H1 (cell line): ENCODE measurements at regions not wholly inside any gene's neighbourhood (a gene's known extent, or its start where the extent isn't known, plus 50 kb on each side); places are given as distances from the start of the nearest gene placed in this dataset.

ENCODE experiments used
- CTCF ChIA-PET: fragments of 300-600 bp; sonication (Branson Sonifier 250); formaldehyde crosslinking; loops from one replicate; lab custom pipeline; 2021; ENCODE audit not compliant: partially characterized antibody; lab: Charles Lee
- POLR2A ChIA-PET: fragments of 300-600 bp; sonication (Branson Sonifier 250); formaldehyde crosslinking; loops from one replicate; lab custom pipeline; 2021; ENCODE audit warnings: inconsistent platforms; ENCODE audit not compliant: partially characterized antibody; lab: Charles Lee
- DNase-seq, 2 experiments: peaks; one replicate each; pipeline versions ENCODE4 v3.0.0 to v3.0.0-alpha.2; 2010 to 2022; ENCODE audit warnings: low spot score in 2 of 2, low read depth in 1 of 2, mixed read lengths in 1 of 2
- FAIRE-seq: peaks from 2 replicates; lab custom pipeline; 2011; peaks lifted over from hg19 to GRCh38; lab: Jason Lieb, UNC
- H2AFZ ChIP-seq: 2 replicates; pipeline ENCODE4 v1.8.1; 2012; ENCODE audit warnings: low read length, inconsistent platforms
- H2AK5ac ChIP-seq: 2 replicates; pipeline ENCODE4 v1.6.1; 2013; ENCODE audit warnings: low read depth, low read length
- H2BK120ac ChIP-seq: replicated peaks from 2 replicates; pipeline ENCODE3; 2013; ENCODE audit warnings: low read depth, low read length, inconsistent platforms
- H2BK12ac ChIP-seq: 2 replicates; pipeline ENCODE4 v1.6.1; 2013; ENCODE audit warnings: low read depth, low read length
- H2BK15ac ChIP-seq: 2 replicates; pipeline ENCODE4 v1.6.1; 2013; ENCODE audit warnings: low read length
- H2BK20ac ChIP-seq: 2 replicates; pipeline ENCODE4 v1.6.1; 2013; ENCODE audit warnings: low read length
- H2BK5ac ChIP-seq: 2 replicates; pipeline ENCODE4 v1.6.1; 2013; ENCODE audit warnings: low read depth, low read length
- H3K14ac ChIP-seq: 2 replicates; pipeline ENCODE4 v1.6.1; 2013; ENCODE audit warnings: inconsistent platforms; ENCODE audit not compliant: insufficient read length
- H3K18ac ChIP-seq: 2 replicates; pipeline ENCODE4 v1.6.1; 2013; ENCODE audit warnings: low read length; ENCODE audit errors: extremely low read depth
- H3K23ac ChIP-seq: 2 replicates; pipeline ENCODE4 v1.6.1; 2013; ENCODE audit warnings: inconsistent platforms; ENCODE audit not compliant: insufficient read length
- H3K23me2 ChIP-seq: 2 replicates; pipeline ENCODE4 v1.6.1; 2013; ENCODE audit warnings: low read depth, low read length
- H3K27ac ChIP-seq: 2 replicates; pipeline ENCODE4 v1.6.1; 2011; ENCODE audit warnings: low read depth, low read length, inconsistent platforms
- H3K27me3 ChIP-seq, 4 experiments: replicated peaks in 1 of 4; 1 replicate in 1 of 4; 2 replicates in 3 of 4; pipeline versions ENCODE4 v1.6.1 to v1.8.1; 2011 to 2013; ENCODE audit warnings: low read length in 3 of 4, mild to moderate bottlenecking in 3 of 4, inconsistent platforms in 2 of 4, mixed read lengths in 2 of 4, moderate library complexity in 1 of 4; ENCODE audit not compliant: control insufficient read depth in 3 of 4, insufficient read depth in 3 of 4; ENCODE audit errors: extremely low read depth in 1 of 4
- H3K36me3 ChIP-seq, 4 experiments: 2 replicates each; pipeline versions ENCODE4 v1.6.1 to v1.8.1; 2011 to 2013; ENCODE audit warnings: mild to moderate bottlenecking in 4 of 4, low read length in 3 of 4, moderate library complexity in 2 of 4, control low read depth in 1 of 4, inconsistent platforms in 1 of 4; ENCODE audit not compliant: insufficient read depth in 4 of 4, control insufficient read depth in 2 of 4
- H3K4ac ChIP-seq: replicated peaks from 2 replicates; pipeline ENCODE3; 2013; ENCODE audit warnings: low read length, low read depth, mixed read lengths, inconsistent platforms; ENCODE audit not compliant: insufficient read length
- H3K4me1 ChIP-seq, 4 experiments: replicated peaks in 1 of 4; 1 replicate in 1 of 4; 2 replicates in 3 of 4; pipeline versions ENCODE4 v1.6.1 to v1.8.1; 2011 to 2013; ENCODE audit warnings: low read length in 3 of 4, inconsistent platforms in 2 of 4, mixed read lengths in 1 of 4; ENCODE audit not compliant: insufficient read depth in 4 of 4, control insufficient read depth in 3 of 4
- H3K4me2 ChIP-seq, 2 experiments: 2 replicates each; pipeline versions ENCODE4 v1.6.1 to v1.8.1; 2011 to 2013; ENCODE audit warnings: low read depth in 2 of 2, low read length in 2 of 2, control low read depth in 1 of 2, inconsistent platforms in 1 of 2, mild to moderate bottlenecking in 1 of 2; ENCODE audit not compliant: insufficient read depth in 1 of 2
- H3K4me3 ChIP-seq, 4 experiments: fragments of 200-600, 300-600 bp in 1 of 4; sonication (generic), shearing (Covaris generic), sonication (Bioruptor Twin) in 1 of 4; 2 replicates each; pipeline versions ENCODE4 v1.5.1 to v1.8.1; 2011 to 2016; ENCODE audit warnings: low read length in 4 of 4, low read depth in 3 of 4, control low read depth in 2 of 4, inconsistent platforms in 2 of 4, mild to moderate bottlenecking in 2 of 4, mixed read lengths in 1 of 4, moderate library complexity in 1 of 4; ENCODE audit not compliant: insufficient read depth in 2 of 4; ENCODE audit errors: extremely low read depth in 1 of 4
- H3K56ac ChIP-seq: replicated peaks from 2 replicates; pipeline ENCODE3; 2013; ENCODE audit warnings: low read depth, mild to moderate bottlenecking, mixed read lengths, low read length, inconsistent platforms; ENCODE audit not compliant: insufficient read length
- H3K79me1 ChIP-seq: 2 replicates; pipeline ENCODE4 v1.6.1; 2013; ENCODE audit warnings: low read depth, low read length, control low read depth
- H3K79me2 ChIP-seq, 2 experiments: 2 replicates each; pipeline versions ENCODE4 v1.6.1 to v1.8.1; 2012 to 2013; ENCODE audit warnings: low read length in 2 of 2, mild to moderate bottlenecking in 2 of 2, inconsistent platforms in 1 of 2; ENCODE audit not compliant: insufficient read depth in 2 of 2, control insufficient read depth in 1 of 2
- H3K9ac ChIP-seq, 4 experiments: replicated peaks in 1 of 4; 1 replicate in 1 of 4; 2 replicates in 3 of 4; pipeline versions ENCODE4 v1.6.1 to v1.8.1; 2011 to 2013; ENCODE audit warnings: low read depth in 3 of 4, low read length in 3 of 4, control low read depth in 2 of 4, mild to moderate bottlenecking in 2 of 4, moderate library complexity in 2 of 4, inconsistent platforms in 1 of 4; ENCODE audit errors: extremely low read depth in 1 of 4
- H3K9me3 ChIP-seq, 2 experiments: 2 replicates each; pipeline versions ENCODE4 v1.6.1 to v1.8.1; 2012 to 2013; ENCODE audit warnings: mild to moderate bottlenecking in 2 of 2, moderate library complexity in 2 of 2, control low read depth in 1 of 2, inconsistent platforms in 1 of 2, low read depth in 1 of 2, low read length in 1 of 2, mixed read lengths in 1 of 2; ENCODE audit not compliant: insufficient read depth in 2 of 2
- H4K20me1 ChIP-seq, 2 experiments: replicated peaks in 1 of 2; 2 replicates each; pipeline versions ENCODE3 to v1.8.1; 2011 to 2013; ENCODE audit warnings: inconsistent platforms in 2 of 2, low read length in 2 of 2, mild to moderate bottlenecking in 1 of 2; ENCODE audit not compliant: insufficient read depth in 2 of 2, control insufficient read depth in 1 of 2
- H4K5ac ChIP-seq: 2 replicates; pipeline ENCODE4 v1.6.1; 2013; ENCODE audit warnings: low read length, low read depth, mixed read lengths, inconsistent platforms; ENCODE audit not compliant: insufficient read length
- H4K8ac ChIP-seq: 2 replicates; pipeline ENCODE4 v1.8.0; 2013; ENCODE audit warnings: mild to moderate bottlenecking, moderate library complexity, low read length, inconsistent platforms; ENCODE audit not compliant: insufficient read depth; ENCODE audit errors: extremely low read depth
- H4K91ac ChIP-seq: replicated peaks from 2 replicates; pipeline ENCODE3; 2013; ENCODE audit warnings: low read length, mixed read lengths, inconsistent platforms; ENCODE audit not compliant: insufficient read length
- BCL11A ChIP-seq, 2 experiments: IDR thresholded peaks; one replicate each; pipeline ENCODE4 v1.6.1; 2011; ENCODE audit warnings: low read depth in 2 of 2, low read length in 2 of 2, mild to moderate bottlenecking in 2 of 2
- CREB1 ChIP-seq: IDR thresholded peaks from 2 replicates; pipeline ENCODE4 v1.6.1; 2012; ENCODE audit warnings: inconsistent platforms
- CTBP2 ChIP-seq: IDR thresholded peaks from 2 replicates; pipeline ENCODE4 v1.7.0; 2011; ENCODE audit warnings: borderline replicate concordance, mild to moderate bottlenecking, moderate library complexity, mixed read lengths, low read length; ENCODE audit not compliant: insufficient read depth, insufficient read length
- POLR2AphosphoS5 ChIP-seq: IDR thresholded peaks from 2 replicates; pipeline ENCODE4 v1.6.1; 2011; ENCODE audit warnings: low read depth, low read length
- RBBP5 ChIP-seq: IDR thresholded peaks from 2 replicates; pipeline ENCODE4 v1.7.1; 2012; ENCODE audit warnings: low read depth, mild to moderate bottlenecking, inconsistent platforms, low read length, moderate library complexity, borderline replicate concordance
- TAF1 ChIP-seq: IDR thresholded peaks from 2 replicates; pipeline ENCODE4 v1.6.1; 2011; ENCODE audit warnings: mild to moderate bottlenecking, low read depth, low read length
- TAF7 ChIP-seq: optimal IDR thresholded peaks from 2 replicates; pipeline ENCODE3; 2011; ENCODE audit warnings: low read depth, mild to moderate bottlenecking, inconsistent platforms, low read length, moderate library complexity, borderline replicate concordance
- WGBS, 2 experiments: shearing (Covaris generic) in 1 of 2; methylation state at CpG; one replicate each; pipeline versions ENCODE4 v1.1.6 to v1.1.7; 2013 to 2015; ENCODE audit warnings: low lambda C conversion rate in 2 of 2, mixed read lengths in 2 of 2, inconsistent platforms in 1 of 2, low coverage in 1 of 2, missing lambda C conversion rate in 1 of 2; ENCODE audit not compliant: insufficient replicate concordance in 2 of 2, insufficient coverage in 1 of 2, insufficient read length in 1 of 2; ENCODE audit errors: extremely low coverage in 1 of 2, missing lambda C conversion rate in 1 of 2; 5-methylcytosine and 5-hydroxymethylcytosine counted together

- Histone ChIP-seq H4K5ac (no peak overlapping the region), H2AFZ (no peak overlapping the region), H3K14ac (no peak overlapping the region), H2BK20ac (no peak overlapping the region), H3K4me3 (no peak overlapping the region), H3K27ac (no peak overlapping the region), H3K18ac (no peak overlapping the region), H4K8ac (no peak overlapping the region), H3K4me2 (no peak overlapping the region), H3K79me1 (no peaks in the 10 kb centered on the region), H3K23me2 (no peaks in the 10 kb centered on the region), H3K36me3 (no peaks in the 10 kb centered on the region), H4K91ac (no peak overlapping the region), H2BK120ac (no peak overlapping the region), H2AK5ac (no peak overlapping the region), H3K4ac (no peak overlapping the region), H2BK12ac (no peak overlapping the region), H3K79me2 (no peaks in the 10 kb centered on the region), H3K9ac (no peak overlapping the region), H2BK5ac (no peak overlapping the region), H3K9me3 (peaks cover 6 to 15% of the 10 kb centered on the region in 2 experiments; a peak in 2 of 4 replicates), H4K20me1 (no peaks in the 10 kb centered on the region), H3K27me3 (no peaks in the 10 kb centered on the region), H3K4me1 (no peaks in the 10 kb centered on the region), H2BK15ac (no peak overlapping the region), H3K56ac (no peak overlapping the region), H3K23ac (no peak overlapping the region)
- POLR2A ChIA-PET: no interaction called here
- CTCF ChIA-PET: no interaction called here
- 65% methylated on average over 4 of the region's 4 CpGs; no CpG with 5 or more reads in 1 of the 2 experiments for WGBS, 2 experiments
- DNase-seq: no peak
- no peak for FAIRE-seq
- no peak for TF ChIP-seq CREB1
- no peak for TF ChIP-seq TAF7
- TF ChIP-seq BCL11A (IDR thresholded peaks at IDR 0.05; ENCODE audit: low read depth in 2 of 2, low read length in 2 of 2): no peak
- no peak for TF ChIP-seq TAF1
- no peak for TF ChIP-seq CTBP2
- TF ChIP-seq RBBP5: no peak
- TF ChIP-seq POLR2AphosphoS5: no peak
Measured at GRCh38 chrY:8820032-8820431, 517.2 kb upstream of the TSPY4 start.
